Renal cortical epithelial cell (primary cell): ENCODE measurements at regions not wholly inside any gene's neighbourhood (a gene's known extent, or its start where the extent isn't known, plus 50 kb on each side); places are given as distances from the start of the nearest gene placed in this dataset.

Source experiments
- DNase-seq: peaks from one replicate; pipeline ENCODE4 v3.0.0-alpha.2; 2011; ENCODE audit warnings: low read depth

GRCh38 chr18:5640939-5641338 is 97.1 kb upstream of the EPB41L3 start:
- DNase-seq = no peak

GRCh38 chr18:5639131-5639530 is 95.3 kb upstream of the EPB41L3 start:
- no peak for DNase-seq

GRCh38 chr18:5632041-5632440 is 88.2 kb upstream of the EPB41L3 start:
- DNase-seq = no peak

- no peak for DNase-seq
Observed at GRCh38 chr18:5630900-5631413, 87.2 kb upstream of the EPB41L3 start.

GRCh38 chr18:5630057-5630899 is 86.5 kb upstream of the EPB41L3 start:
- peak; percentile 8 for DNase-seq

GRCh38 chr18:5628512-5629255 is 84.9 kb upstream of the EPB41L3 start:
- peak; percentile 4 for DNase-seq

GRCh38 chr18:5627776-5628511 is 84.1 kb upstream of the EPB41L3 start:
- peak; percentile 43 for DNase-seq

- no peak for DNase-seq
Observed at GRCh38 chr18:5626130-5626880, 82.5 kb upstream of the EPB41L3 start.

- DNase-seq = no peak
Observed at GRCh38 chr18:5625076-5625475, 81.3 kb upstream of the EPB41L3 start.

GRCh38 chr18:5622905-5623304 is 79.1 kb upstream of the EPB41L3 start:
- no peak for DNase-seq

- no peak for DNase-seq
Observed at GRCh38 chr18:5620289-5620688, 76.5 kb upstream of the EPB41L3 start.

- DNase-seq = no peak
Observed at GRCh38 chr18:5619376-5619775, 75.6 kb upstream of the EPB41L3 start.

- DNase-seq = no peak
Observed at GRCh38 chr18:5618047-5618688, 74.4 kb upstream of the EPB41L3 start.

- DNase-seq = no peak
Observed at GRCh38 chr18:5611221-5611620, 67.4 kb upstream of the EPB41L3 start.

GRCh38 chr18:5608846-5609245 is 65.0 kb upstream of the EPB41L3 start:
- no peak for DNase-seq

- no peak for DNase-seq
Observed at GRCh38 chr18:5606951-5607350, 63.2 kb upstream of the EPB41L3 start.

- no peak for DNase-seq
Observed at GRCh38 chr18:5604778-5605177, 61.0 kb upstream of the EPB41L3 start.

- DNase-seq = no peak
Observed at GRCh38 chr18:5603153-5603552, 59.4 kb upstream of the EPB41L3 start.

GRCh38 chr18:5601188-5601624 is 57.4 kb upstream of the EPB41L3 start:
- peak; percentile 25 for DNase-seq

GRCh38 chr18:5600378-5601071 is 56.7 kb upstream of the EPB41L3 start:
- peak; percentile 26 for DNase-seq
